AG09319 (cell line): ENCODE measurements at regions not wholly inside any gene's neighbourhood (a gene's known extent, or its start where the extent isn't known, plus 50 kb on each side); places are given as distances from the start of the nearest gene placed in this dataset.
"Not testable (repeated sequence)": the region's sequence is repeated elsewhere in the genome, so short reads cannot be mapped to it uniquely, and the experiment has no call there.

Source experiments
- DNase-seq: peaks from one replicate; pipeline ENCODE4 v3.0.0-alpha.2; 2010; ENCODE audit warnings: low read depth; ENCODE audit errors: extremely low read depth
- CTCF ChIP-seq: IDR thresholded peaks from 2 replicates; pipeline ENCODE4 v1.5.1; 2011; ENCODE audit warnings: low read depth, mild to moderate bottlenecking, inconsistent platforms, low read length, moderate library complexity

GRCh38 chr7:119838444-119838843 is 434.5 kb upstream of the KCND2 start:
- no peak for TF ChIP-seq CTCF
- no peak for DNase-seq

GRCh38 chr7:119842337-119842736 is 430.6 kb upstream of the KCND2 start:
- no peak for TF ChIP-seq CTCF
- no peak for DNase-seq

- no peak for TF ChIP-seq CTCF
- no peak for DNase-seq
Measured at GRCh38 chr7:119842786-119843185, 430.2 kb upstream of the KCND2 start.

- no peak for TF ChIP-seq CTCF
Measured at GRCh38 chr7:119861385-119861784, 411.6 kb upstream of the KCND2 start.

GRCh38 chr7:119868387-119868786 is 404.6 kb upstream of the KCND2 start:
- no peak for TF ChIP-seq CTCF
- DNase-seq = no peak

More at GRCh38 chr7:119861385-119861784, 411.6 kb upstream of the KCND2 start:
- DNase-seq = no peak

- DNase-seq = no peak
- no peak for TF ChIP-seq CTCF
Measured at GRCh38 chr7:119879835-119880234, 393.1 kb upstream of the KCND2 start.

- no peak for DNase-seq
- TF ChIP-seq CTCF = no peak
Measured at GRCh38 chr7:119886007-119886406, 387.0 kb upstream of the KCND2 start.

GRCh38 chr7:119886525-119886924 is 386.4 kb upstream of the KCND2 start:
- not testable (repeated sequence) for DNase-seq
